ENCODE measurements at regions not wholly inside any gene's neighbourhood (a gene's known extent, or its start where the extent isn't known, plus 50 kb on each side); places are given as distances from the start of the nearest gene placed in this dataset.
"Not testable (repeated sequence)": the region's sequence is repeated elsewhere in the genome, so short reads cannot be mapped to it uniquely, and the experiment has no call there.

GRCh38 chr1:223025190-223025734 is 117.8 kb downstream of the TLR5 start:
- TF ChIP-seq, protein P1, sequence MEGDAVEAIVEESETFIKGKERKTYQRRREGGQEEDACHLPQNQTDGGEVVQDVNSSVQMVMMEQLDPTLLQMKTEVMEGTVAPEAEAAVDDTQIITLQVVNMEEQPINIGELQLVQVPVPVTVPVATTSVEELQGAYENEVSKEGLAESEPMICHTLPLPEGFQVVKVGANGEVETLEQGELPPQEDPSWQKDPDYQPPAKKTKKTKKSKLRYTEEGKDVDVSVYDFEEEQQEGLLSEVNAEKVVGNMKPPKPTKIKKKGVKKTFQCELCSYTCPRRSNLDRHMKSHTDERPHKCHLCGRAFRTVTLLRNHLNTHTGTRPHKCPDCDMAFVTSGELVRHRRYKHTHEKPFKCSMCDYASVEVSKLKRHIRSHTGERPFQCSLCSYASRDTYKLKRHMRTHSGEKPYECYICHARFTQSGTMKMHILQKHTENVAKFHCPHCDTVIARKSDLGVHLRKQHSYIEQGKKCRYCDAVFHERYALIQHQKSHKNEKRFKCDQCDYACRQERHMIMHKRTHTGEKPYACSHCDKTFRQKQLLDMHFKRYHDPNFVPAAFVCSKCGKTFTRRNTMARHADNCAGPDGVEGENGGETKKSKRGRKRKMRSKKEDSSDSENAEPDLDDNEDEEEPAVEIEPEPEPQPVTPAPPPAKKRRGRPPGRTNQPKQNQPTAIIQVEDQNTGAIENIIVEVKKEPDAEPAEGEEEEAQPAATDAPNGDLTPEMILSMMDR (conservative IDR thresholded peaks at IDR 0.05; ENCODE audit: low read length), result not testable (repeated sequence)
- not testable (repeated sequence) for TF ChIP-seq EZH2phosphoT487 (IDR thresholded peaks at IDR 0.05; ENCODE audit: borderline replicate concordance)

Data from Loucy (cell line).